ENCODE measurements at regions not wholly inside any gene's neighbourhood (a gene's known extent, or its start where the extent isn't known, plus 50 kb on each side); places are given as distances from the start of the nearest gene placed in this dataset.

- DNase-seq: no peak
These were observed 259.3 kb downstream of the DCDC2C start for GRCh38 chr2:3962719-3963118.

GRCh38 chr2:3965211-3965610, 261.8 kb downstream of the DCDC2C start:
- DNase-seq: no peak

GRCh38 chr2:3965953-3966352, 262.6 kb downstream of the DCDC2C start:
- no peak for DNase-seq

GRCh38 chr2:3966470-3966869, 263.1 kb downstream of the DCDC2C start:
- no peak for DNase-seq

DNA sequence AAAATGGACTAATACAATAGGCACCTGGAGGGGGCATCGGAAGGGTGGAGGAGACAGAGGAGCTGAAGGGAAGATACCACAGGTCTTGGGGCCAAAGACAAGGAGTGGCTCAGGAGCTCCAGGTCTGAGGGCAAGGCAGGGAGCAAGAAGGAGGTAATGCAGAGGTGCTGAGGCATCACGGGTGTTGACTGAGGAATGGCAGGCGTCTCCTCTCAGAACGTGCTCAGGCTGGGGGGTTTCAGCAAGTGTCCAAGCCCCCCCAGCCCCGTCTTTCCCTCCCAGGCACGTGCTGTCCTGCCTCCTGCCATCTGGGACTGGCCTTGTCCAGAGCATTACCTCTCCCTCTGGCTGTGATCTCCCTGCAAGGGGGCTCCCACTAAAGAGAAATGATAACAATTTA, 265.4 kb downstream of the DCDC2C start:
- DNase-seq: no peak

GRCh38 chr2:3970791-3971651, 267.6 kb downstream of the DCDC2C start:
- no peak for DNase-seq

DNA sequence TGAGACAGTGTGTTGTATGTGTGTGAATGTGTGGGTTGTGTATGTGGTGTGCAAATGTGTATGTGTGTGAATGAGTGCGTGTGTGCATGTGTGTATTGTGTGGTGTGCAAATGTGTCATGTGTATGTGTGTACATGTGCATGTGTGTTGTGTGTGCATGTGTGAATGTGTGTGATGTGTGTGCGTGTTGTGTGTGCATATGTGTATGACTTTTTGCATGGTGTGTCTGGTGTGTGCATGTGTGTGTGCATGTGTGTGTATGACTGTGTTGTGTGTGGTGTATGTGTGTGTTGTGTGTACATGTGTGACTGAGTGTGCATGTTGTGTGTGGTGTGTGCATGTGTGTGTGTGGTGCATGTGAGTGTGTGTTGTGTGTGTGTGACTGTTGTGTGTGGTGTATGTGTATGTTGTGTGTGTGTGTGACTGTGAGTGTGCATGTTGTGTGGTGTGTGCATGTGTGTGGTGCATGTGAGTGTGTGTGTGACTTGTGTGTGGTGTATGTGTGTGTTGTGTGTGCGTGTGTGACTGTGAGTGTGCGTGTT, 268.3 kb downstream of the DCDC2C start:
- DNase-seq: no peak

DNA sequence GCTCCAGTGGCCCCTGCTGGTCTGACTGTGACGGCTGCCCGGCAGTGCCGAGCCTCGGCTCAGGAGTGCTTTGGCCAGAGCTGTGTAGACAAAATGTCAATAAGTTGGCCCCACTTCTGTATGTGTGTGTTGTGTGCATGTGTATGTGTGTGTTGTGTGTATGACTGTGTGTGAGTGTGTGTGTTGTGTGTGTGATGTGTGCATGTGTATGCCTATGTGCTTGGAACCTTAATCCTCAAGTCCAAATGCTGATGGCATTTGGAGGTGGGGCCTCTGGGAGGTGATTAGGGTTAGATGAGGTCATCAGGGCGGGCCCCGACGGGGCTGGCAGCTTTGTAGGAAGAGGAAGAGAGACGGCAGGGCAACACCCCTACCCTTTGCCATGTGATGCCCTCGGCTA, 269.0 kb downstream of the DCDC2C start:
- no peak for DNase-seq

DNA sequence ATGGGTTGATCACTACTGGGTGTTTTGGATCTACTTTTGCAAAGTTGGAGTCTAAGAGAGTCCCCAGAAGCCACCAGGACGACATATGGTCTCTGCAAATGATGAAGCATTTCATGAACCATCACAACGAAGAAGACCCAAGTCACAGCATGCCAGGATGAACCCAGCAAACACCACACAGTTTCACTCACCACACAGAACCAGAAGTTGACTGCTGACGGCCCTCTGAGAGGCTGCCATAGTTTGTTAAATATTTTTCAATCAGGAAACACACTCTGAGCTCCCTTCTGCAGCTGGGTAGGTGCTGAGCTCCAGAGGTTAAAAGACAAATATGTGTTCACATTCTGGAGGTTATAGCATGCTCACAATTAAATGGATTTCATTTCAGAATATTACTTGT, 271.4 kb downstream of the DCDC2C start:
- DNase-seq: no peak

DNA sequence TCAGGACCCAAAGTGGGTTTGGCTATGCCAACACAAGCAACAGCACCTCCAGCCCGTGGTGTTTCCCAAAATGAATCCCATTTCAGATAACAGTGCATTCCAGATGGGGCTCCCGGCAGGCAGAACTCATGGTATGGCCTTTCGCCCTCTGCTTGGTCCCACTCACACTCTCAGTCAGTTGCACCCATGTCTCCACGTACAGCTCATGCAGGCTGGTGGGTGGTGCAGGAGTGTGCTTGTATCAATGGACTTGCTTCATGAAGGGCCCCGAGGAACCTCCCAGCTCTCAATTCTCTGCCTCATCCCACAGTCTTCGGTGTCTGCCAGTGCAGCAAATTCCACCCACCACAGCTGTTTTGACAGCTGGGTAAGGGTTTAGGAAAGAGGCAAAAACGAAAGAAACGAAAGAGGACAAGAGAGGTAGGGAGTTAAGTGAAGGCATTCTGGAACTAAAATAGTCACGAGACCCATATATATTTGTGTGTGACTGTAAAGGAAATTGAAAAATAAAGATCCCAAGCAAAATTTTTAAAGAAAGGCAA, 278.1 kb downstream of the DCDC2C start:
- DNase-seq: no peak

GRCh38 chr2:3982160-3982559, 278.8 kb downstream of the DCDC2C start:
- no peak for DNase-seq

- DNase-seq: no peak
These were observed 282.7 kb downstream of the DCDC2C start for GRCh38 chr2:3986063-3986462.

- DNase-seq: no peak
These were observed 283.3 kb downstream of the DCDC2C start for GRCh38 chr2:3986530-3987258.

- DNase-seq: no peak
These were observed 299.5 kb downstream of the DCDC2C start for GRCh38 chr2:4002841-4003403.

GRCh38 chr2:4012197-4012596, 308.8 kb downstream of the DCDC2C start:
- no peak for DNase-seq

DNA sequence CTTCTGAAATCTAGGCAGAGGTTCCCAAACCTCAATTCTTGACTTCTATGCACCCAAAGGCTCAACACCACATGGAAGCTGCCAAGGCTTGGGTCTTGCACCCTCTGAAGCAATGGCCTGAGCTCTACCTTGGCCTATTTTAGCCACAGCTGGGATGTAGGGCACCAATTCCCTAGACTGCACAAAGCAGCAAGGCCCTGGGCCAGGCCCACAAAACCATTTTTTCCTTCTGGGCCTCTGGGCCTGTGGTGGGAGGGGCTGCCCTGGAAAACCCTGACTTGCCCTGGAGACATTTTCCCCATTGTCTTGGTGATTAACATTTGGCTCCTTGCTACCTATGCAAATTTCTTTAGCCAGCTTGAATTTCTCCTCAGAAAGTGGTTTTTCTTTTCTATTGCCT, 315.2 kb downstream of the DCDC2C start:
- DNase-seq: no peak

DNA sequence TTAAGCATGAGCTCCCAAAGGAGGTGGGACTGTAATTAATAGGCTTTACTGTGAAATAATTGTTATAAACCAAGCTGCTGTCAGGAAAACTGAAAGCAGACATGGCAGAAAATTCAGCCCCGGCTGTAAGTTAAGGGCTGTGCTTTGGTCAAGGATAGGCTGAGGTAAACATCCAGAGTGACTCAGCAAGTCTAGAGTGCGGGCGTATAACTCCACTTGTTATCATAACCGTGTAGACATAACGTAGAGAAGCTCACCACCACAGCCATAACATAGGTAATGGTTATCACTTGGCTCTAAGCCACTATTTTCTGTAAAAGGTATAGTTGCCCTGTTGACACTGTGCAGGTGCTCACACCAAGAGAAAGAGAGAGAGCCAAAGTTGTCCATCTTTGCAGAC, 316.8 kb downstream of the DCDC2C start:
- DNase-seq: no peak

DNA sequence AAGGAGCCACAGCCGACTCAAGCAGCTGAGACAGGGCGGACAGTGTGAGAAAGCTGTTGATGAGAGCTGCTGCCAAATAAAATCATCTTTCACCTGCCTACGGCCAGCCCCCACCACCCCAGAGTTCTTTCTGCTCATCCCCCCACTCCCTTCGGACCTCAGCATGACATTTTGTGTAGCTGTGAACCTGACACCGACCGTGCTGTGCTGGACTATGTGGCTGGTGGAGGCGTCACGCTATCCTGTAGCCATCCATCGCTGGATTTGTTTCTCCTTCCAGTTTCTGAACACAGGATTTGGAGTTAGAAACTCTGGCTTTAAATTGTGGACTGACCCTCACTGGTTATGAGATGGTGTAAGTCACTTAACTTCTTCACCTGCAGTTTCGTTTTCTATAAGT, 317.3 kb downstream of the DCDC2C start:
- DNase-seq: no peak

DNA sequence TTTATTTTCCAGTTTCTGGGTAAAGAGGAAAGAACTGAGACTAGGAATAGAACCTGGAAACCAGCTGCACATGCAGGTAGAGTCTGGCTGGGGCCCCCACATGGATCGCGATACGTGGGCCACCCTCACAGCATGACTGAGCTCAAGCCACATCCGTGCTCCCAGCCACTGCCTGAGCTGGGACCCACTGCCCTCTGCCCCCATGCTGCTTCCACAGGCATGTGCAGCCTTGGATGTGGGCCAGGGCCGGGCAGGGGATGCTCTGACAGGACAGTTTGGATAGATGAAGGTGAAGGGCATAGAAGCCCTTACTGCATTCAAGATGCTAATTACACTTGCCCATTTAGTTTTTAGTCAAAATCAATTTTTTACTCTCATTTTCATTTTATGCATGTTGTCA, 321.2 kb downstream of the DCDC2C start:
- no peak for DNase-seq

DNA sequence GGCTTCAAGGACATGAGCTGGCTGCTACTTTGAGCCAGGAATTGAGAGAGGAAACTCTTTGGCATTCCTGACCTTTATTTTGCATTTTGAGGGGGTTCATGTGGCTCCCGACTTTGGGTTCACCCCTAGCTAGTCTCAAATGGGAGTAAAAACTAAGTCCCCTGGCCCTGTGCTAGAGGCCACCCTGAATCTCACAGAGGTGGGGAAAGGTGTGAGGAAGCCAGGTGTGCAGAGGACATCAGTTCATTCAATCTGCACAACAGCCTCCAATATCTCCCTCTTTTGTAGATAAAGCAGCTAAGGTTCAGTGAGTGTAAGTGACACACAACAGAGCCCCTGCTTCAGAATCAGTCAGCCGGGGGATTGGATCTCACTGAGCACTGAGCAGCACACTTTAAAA, 325.7 kb downstream of the DCDC2C start:
- no peak for DNase-seq

- no peak for DNase-seq
These were observed 336.5 kb downstream of the DCDC2C start for GRCh38 chr2:4039896-4040295.

- DNase-seq: no peak
These were observed 344.9 kb downstream of the DCDC2C start for GRCh38 chr2:4047961-4048891.
